ENCODE measurements at regions not wholly inside any gene's neighbourhood (a gene's known extent, or its start where the extent isn't known, plus 50 kb on each side); places are given as distances from the start of the nearest gene placed in this dataset.
"Not testable (repeated sequence)": the region's sequence is repeated elsewhere in the genome, so short reads cannot be mapped to it uniquely, and the experiment has no call there.

DNA sequence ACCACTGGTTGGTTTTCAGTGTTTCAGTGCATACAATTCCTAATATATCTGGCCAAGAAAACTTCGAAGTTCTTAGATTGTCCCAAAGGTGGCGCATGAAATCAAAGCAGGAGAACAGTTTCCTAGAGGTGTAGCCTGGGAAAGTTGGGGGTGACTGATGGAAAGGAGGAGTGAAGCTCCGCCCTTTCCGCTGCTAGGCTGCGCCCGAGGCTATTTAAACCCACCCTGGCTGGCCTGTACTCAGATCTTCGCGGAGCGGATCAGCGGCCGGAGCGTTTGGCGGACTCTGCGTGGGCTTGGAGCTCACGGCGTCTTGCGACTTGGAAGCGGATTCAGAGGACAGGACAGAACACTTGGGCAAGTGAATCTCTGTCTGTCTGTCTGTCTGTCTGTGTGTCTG lies 328.7 kb downstream of the CWH43 start:
- H3K4me1 Mint-ChIP-seq (ENCODE audit: low read depth, unreplicated experiment); H3K36me3 Mint-ChIP-seq (ENCODE audit: insufficient read depth, unreplicated experiment); CTCF ChIA-PET; H3K9me3 Mint-ChIP-seq (ENCODE audit: low read depth, unreplicated experiment); intact Hi-C loops (cut with micrococcal nuclease; ENCODE audit: unreplicated experiment); H3K27me3 Mint-ChIP-seq (ENCODE audit: unreplicated experiment); DNase-seq; BruUV-seq (replicated peaks); H3K27ac Mint-ChIP-seq (ENCODE audit: unreplicated experiment); H3K4me3 Mint-ChIP-seq (ENCODE audit: low read depth, unreplicated experiment): not testable (repeated sequence)

DNA sequence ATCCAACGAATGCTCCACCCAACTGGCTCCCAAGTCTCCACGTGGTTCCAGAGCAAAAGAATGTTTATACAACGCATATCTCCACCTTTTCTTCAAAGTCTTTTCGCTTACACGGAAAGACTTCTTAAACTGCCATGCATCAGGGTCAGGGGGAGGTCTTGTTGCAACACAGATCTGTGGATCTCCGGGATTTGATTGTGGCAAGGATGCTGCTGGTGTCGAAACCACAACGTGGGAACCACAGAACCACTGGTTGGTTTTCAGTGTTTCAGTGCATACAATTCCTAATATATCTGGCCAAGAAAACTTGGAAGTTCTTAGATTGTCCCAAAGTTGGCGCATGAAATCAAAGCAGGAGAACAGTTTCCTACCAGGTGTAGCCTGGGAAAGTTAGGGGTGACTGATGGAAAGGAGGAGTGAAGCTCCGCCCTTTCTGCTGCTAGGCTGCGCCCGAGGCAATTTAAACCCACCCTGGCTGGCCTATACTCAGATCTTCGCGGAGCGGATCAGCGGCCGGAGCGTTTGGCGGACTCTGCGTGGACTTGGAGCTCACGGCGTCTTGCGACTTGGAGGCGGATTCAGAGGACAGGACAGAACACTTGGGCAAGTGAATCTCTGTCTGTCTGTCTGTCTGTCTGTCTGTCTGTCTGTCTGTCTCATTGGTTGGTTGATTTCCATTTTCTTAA lies 334.8 kb downstream of the CWH43 start:
- H3K4me1 Mint-ChIP-seq (ENCODE audit: low read depth, unreplicated experiment); H3K36me3 Mint-ChIP-seq (ENCODE audit: insufficient read depth, unreplicated experiment); BruUV-seq (replicated peaks): not testable (repeated sequence)

DNA sequence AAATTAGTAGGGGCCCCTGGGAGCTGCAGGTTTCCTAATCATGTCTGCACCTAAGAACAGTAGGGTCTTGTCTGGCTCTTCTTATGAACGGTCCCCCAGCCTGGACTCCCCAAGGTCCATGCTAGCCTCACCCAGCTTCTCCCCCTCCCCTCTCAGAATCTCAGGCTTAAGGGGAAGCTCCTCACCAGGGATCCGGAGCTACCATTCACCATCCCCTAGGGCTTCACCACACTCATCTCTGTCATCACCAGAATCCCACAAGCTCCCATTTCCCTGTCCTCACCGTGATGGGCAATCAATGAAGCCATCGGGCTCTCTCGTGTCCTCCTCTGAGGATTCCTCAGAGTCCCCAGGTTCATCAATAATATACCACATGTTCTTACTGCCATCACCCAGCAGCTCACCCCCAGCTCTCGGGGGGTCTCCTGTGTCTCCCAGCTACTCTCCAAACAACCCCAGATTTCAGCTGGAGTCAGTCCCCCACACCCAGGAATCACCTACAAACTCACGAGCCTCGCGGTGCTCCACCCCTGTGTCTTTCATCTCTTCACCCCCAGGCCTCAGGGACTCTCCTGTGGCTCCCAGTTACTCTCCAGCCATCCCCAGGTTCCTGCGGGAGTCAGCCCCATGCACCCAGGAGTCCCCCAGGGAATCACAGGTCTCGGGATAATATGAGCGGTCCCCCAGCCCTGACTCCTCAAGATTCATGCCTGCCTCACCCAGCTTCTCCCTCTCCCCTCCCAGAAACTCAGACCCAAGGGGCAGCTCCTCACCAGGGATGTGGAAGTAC lies 335.6 kb downstream of the CWH43 start:
- intact Hi-C loops (cut with micrococcal nuclease; ENCODE audit: unreplicated experiment); H3K36me3 Mint-ChIP-seq (ENCODE audit: insufficient read depth, unreplicated experiment); H3K4me1 Mint-ChIP-seq (ENCODE audit: low read depth, unreplicated experiment); CTCF ChIA-PET; BruUV-seq (replicated peaks); H3K27me3 Mint-ChIP-seq (ENCODE audit: unreplicated experiment); H3K4me3 Mint-ChIP-seq (ENCODE audit: low read depth, unreplicated experiment); H3K9me3 Mint-ChIP-seq (ENCODE audit: low read depth, unreplicated experiment); H3K27ac Mint-ChIP-seq (ENCODE audit: unreplicated experiment); DNase-seq: not testable (repeated sequence)

More for the DNA sequence above, 334.8 kb downstream of the CWH43 start:
- H3K27me3 Mint-ChIP-seq (ENCODE audit: unreplicated experiment); H3K4me3 Mint-ChIP-seq (ENCODE audit: low read depth, unreplicated experiment); CTCF ChIA-PET; intact Hi-C loops (cut with micrococcal nuclease; ENCODE audit: unreplicated experiment); H3K27ac Mint-ChIP-seq (ENCODE audit: unreplicated experiment); DNase-seq; H3K9me3 Mint-ChIP-seq (ENCODE audit: low read depth, unreplicated experiment): not testable (repeated sequence)

DNA sequence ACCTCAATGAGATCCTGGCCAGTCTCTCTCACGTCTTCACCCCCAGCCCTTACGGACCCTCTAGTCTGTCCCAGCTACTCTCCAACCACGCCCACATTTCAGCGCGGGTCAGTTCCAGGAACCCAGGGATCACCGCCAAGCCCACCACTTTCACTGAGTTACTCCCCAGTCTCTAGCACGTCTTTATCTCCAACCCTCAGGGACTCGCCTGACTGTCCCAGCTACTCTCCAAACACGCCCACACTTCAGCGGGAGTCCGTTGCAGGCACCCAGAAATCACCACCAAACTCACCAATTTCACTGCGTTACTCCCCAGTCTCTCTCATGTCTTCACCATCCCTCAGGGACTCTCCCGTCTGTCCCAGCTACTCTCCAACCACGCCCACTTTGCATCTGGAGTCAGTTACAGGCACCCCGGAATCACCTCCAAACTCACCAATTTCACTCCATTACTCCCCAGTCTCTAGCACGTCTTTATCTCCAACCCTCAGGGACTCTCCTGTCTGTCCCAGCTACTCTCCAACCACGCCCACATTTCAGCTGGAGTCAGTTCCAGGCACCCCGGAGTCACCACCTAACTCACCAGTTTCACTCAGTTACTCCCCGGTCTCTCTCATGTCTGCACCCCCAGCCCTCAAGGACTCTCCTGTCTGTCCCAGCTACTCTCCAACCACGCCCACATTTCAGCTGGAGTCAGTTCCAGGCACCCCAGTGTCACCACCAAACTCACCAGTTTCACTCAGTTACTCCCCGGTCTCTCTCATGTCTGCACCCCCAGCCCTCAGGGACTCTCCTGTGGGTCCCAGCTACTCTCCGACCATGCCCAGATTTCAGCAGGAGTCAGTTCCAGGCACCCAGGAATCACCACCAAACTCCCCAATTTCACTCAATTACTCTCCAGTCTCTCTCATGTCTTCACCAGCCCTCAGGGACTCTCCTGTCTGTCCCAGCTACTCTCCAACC lies 336.8 kb downstream of the CWH43 start:
- H3K4me1 Mint-ChIP-seq (ENCODE audit: low read depth, unreplicated experiment); H3K27me3 Mint-ChIP-seq (ENCODE audit: unreplicated experiment); intact Hi-C loops (cut with micrococcal nuclease; ENCODE audit: unreplicated experiment); H3K4me3 Mint-ChIP-seq (ENCODE audit: low read depth, unreplicated experiment); H3K27ac Mint-ChIP-seq (ENCODE audit: unreplicated experiment); H3K9me3 Mint-ChIP-seq (ENCODE audit: low read depth, unreplicated experiment); H3K36me3 Mint-ChIP-seq (ENCODE audit: insufficient read depth, unreplicated experiment); BruUV-seq (replicated peaks); CTCF ChIA-PET; DNase-seq: not testable (repeated sequence)

DNA sequence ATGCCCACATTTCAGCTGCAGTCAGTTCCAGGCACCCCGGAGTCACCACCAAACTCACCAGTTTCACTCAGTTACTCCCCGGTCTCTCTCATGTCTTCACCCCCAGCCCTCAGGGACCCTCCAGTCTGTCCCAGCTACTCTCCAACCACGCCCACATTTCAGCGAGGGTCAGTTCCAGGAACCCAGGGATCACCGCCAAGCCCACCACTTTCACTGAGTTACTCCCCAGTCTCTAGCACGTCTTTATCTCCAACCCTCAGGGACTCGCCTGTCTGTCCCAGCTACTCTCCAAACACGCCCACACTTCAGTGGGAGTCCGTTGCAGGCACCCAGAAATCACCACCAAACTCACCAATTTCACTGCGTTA lies 337.5 kb downstream of the CWH43 start:
- H3K36me3 Mint-ChIP-seq (ENCODE audit: insufficient read depth, unreplicated experiment); intact Hi-C loops (cut with micrococcal nuclease; ENCODE audit: unreplicated experiment); DNase-seq; BruUV-seq (replicated peaks); H3K4me1 Mint-ChIP-seq (ENCODE audit: low read depth, unreplicated experiment); H3K27me3 Mint-ChIP-seq (ENCODE audit: unreplicated experiment); CTCF ChIA-PET; H3K4me3 Mint-ChIP-seq (ENCODE audit: low read depth, unreplicated experiment); H3K27ac Mint-ChIP-seq (ENCODE audit: unreplicated experiment); H3K9me3 Mint-ChIP-seq (ENCODE audit: low read depth, unreplicated experiment): not testable (repeated sequence)
